GM18520 (cell line): ENCODE measurements at regions not wholly inside any gene's neighbourhood (a gene's known extent, or its start where the extent isn't known, plus 50 kb on each side); places are given as distances from the start of the nearest gene placed in this dataset.
A peak's percentile ranks its signal among the peaks of the same experiment; 100 is the strongest.
"Not testable (repeated sequence)": the region's sequence is repeated elsewhere in the genome, so short reads cannot be mapped to it uniquely, and the experiment has no call there.

Experiments
- ATAC-seq: cut with Tn5 transposase; IDR thresholded peaks from one replicate; pipeline ENCODE4 v1.9.1; 2021; ENCODE audit not compliant: unreplicated experiment

- peak; percentile 63 for ATAC-seq
These were observed 202.7 kb upstream of the SPOPL start for GRCh38 chr2:138298900-138299299.

GRCh38 chr2:138306626-138307025 is 194.9 kb upstream of the SPOPL start:
- ATAC-seq = no peak

- no peak for ATAC-seq
These were observed 194.5 kb upstream of the SPOPL start for GRCh38 chr2:138307099-138307498.

- ATAC-seq = no peak
These were observed 191.8 kb upstream of the SPOPL start for GRCh38 chr2:138309760-138310159.

GRCh38 chr2:138312061-138312460 is 189.5 kb upstream of the SPOPL start:
- ATAC-seq = no peak

GRCh38 chr2:138315619-138316018 is 186.0 kb upstream of the SPOPL start:
- not testable (repeated sequence) for ATAC-seq

GRCh38 chr2:138319616-138320015 is 182.0 kb upstream of the SPOPL start:
- no peak for ATAC-seq

GRCh38 chr2:138321458-138321857 is 180.1 kb upstream of the SPOPL start:
- no peak for ATAC-seq

- no peak for ATAC-seq
These were observed 178.0 kb upstream of the SPOPL start for GRCh38 chr2:138323382-138324067.

GRCh38 chr2:138324068-138324771 is 177.3 kb upstream of the SPOPL start:
- no peak for ATAC-seq

- ATAC-seq = no peak
These were observed 173.6 kb upstream of the SPOPL start for GRCh38 chr2:138327967-138328366.

- no peak for ATAC-seq
These were observed 172.4 kb upstream of the SPOPL start for GRCh38 chr2:138329162-138329561.

GRCh38 chr2:138329591-138329990 is 172.0 kb upstream of the SPOPL start:
- no peak for ATAC-seq

GRCh38 chr2:138333121-138333520 is 168.4 kb upstream of the SPOPL start:
- no peak for ATAC-seq

GRCh38 chr2:138333677-138334076 is 167.9 kb upstream of the SPOPL start:
- no peak for ATAC-seq

- ATAC-seq = no peak
These were observed 167.2 kb upstream of the SPOPL start for GRCh38 chr2:138334323-138334722.

- no peak for ATAC-seq
These were observed 166.5 kb upstream of the SPOPL start for GRCh38 chr2:138335036-138335435.

- ATAC-seq = no peak
These were observed 165.4 kb upstream of the SPOPL start for GRCh38 chr2:138336146-138336545.

GRCh38 chr2:138355244-138355643 is 146.3 kb upstream of the SPOPL start:
- ATAC-seq = no peak

GRCh38 chr2:138356178-138356577 is 145.4 kb upstream of the SPOPL start:
- ATAC-seq = no peak

- peak; percentile 84 for ATAC-seq
These were observed 142.0 kb upstream of the SPOPL start for GRCh38 chr2:138359532-138359931.

- ATAC-seq = no peak
These were observed 136.9 kb upstream of the SPOPL start for GRCh38 chr2:138364554-138365162.
